Superior temporal gyrus (tissue), 1 donor: ENCODE measurements at regions not wholly inside any gene's neighbourhood (a gene's known extent, or its start where the extent isn't known, plus 50 kb on each side); places are given as distances from the start of the nearest gene placed in this dataset.

Source experiments
- DNase-seq: peaks from one replicate; pipeline ENCODE4 v3.0.0-alpha.2; 2016; ENCODE audit errors: extremely low spot score

DNA sequence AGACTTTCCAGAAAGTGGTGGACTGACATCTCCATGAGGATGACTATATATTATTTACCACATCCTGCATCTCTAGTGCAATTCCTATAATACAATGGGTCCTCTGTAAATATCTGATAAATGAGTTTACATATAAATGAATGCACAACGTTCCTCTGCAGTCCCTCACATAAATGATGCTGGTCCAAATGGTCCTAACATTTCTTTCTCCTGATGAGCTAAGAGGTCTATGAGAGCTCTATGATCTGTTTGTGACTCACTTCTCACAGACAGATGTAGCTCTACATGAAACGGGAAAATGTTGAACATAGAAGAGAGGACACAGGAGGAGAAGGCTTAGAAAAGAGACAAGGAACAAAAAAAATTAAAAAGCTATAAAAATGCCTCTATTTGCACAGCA, 201.2 kb upstream of the PIK3C3 start:
- no peak for DNase-seq

DNA sequence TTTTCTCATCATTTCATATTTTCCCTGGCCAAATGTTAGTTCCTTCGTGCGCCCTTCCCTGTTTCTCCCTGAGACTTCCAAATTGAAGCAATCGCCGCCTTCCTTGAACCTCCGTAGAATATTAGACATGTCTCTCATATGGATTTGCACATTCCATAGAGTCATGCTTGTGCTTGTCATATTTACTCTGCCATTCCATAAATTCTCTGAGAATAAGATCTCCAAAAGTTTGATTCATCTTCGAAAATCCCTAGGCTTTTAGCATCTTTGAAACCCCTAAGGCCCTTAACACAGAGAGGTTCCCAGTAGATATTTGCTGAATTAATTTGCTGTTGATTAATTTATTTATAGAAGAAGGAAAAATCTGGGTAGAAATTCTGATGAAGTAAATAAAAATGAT, 202.2 kb upstream of the PIK3C3 start:
- no peak for DNase-seq

DNA sequence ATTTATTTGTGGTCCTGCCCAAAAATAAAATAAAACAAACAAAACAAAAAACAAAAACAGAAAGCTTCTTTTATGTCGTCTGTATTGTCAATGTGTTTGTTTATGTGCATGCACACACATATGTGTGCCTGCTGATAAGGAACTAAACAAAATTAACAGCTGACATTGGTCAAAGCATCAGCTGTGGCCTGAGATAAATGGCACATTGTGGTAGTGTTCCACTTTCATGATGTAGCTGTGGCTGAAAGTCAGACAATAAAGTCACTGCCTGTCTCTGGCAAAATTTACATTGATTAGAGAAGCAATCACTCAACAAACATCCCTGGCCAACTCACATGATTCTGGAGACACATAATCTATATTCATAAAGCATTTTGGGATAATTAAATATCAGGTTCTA, 203.4 kb upstream of the PIK3C3 start:
- no peak for DNase-seq

DNA sequence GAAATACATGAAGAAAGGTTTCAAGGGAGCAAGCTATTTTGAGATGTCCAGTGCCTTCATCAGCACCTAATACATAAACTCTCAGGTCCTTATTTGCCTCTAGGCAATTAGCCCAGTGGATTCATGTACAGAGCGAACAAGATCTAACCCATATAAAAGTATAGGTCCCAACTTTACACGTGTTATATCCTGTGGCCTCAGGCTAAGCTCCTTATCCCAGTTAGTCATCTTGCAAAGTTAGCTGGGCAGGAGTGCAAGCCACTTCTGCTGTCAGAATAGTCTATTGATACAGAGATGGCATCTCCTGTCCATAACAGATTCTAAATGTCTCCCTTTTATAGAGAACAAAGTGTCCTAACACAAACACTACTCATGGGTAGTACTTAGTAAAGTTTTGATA, 203.9 kb upstream of the PIK3C3 start:
- DNase-seq, result no peak

DNA sequence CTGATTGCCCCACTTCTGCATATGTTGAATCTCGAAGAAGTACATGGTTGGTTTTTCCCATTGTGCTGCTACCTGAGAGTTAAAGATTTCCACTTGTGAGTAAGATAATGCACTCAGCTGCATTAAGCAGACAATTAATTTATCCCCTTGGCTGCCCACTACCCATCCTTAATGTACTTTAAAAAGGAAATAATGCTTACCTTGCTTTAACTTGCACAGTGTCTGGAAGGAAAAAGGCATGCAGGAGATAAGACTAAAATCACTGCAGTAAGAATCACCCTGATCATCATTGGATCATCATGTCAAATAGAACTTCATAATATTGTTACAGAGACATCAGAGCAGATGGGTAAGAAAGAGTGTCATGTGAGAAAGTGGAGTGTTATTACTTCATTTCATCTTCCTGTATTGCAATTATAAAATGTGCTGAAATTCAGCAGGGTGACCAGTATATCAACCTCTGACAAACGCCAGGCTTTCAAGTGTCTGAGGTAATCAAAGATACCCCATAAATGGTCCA, 207.3 kb upstream of the PIK3C3 start:
- no peak for DNase-seq

DNA sequence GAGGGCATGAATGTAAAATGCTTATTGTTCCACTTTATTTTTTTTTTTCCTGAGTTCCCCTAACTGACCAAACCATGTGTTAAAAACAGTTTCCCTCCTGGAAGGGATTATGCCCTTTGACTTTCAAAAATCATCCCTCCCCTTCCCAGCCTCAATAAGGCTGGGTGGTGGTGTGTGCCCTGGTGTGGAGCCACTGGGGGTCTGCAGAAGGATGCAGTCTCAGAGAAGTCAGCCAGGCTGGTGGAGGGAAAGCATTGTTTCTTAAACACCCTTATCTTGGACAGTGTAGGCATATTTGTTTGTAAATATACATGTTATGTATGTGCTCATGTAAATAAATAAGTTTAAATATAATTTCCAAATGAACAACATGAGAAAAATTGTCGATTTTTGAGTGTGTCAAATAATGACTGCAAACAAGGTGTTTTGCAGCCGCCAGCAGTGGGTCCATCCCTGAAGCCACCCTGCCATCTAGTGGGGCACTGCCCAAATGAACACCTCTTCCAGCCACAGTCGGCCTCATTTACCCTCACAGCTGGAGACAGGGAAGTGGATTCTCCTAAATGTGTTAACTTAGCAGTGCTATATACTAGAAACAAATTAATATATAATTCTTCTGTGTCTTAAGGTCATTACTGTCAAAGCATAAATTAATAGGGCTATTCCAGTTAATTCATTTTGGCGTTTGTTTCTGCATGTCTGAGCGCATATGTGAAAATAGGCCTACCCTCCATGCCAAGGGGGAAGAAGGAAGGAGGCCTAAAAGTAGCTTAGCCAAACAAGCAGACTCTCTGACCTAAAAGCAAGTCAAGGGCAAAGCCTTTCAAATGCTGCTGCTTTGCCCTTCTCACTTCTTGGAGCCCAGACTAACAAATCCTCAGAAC, 209.6 kb upstream of the PIK3C3 start:
- DNase-seq, result peak; percentile 76

DNA sequence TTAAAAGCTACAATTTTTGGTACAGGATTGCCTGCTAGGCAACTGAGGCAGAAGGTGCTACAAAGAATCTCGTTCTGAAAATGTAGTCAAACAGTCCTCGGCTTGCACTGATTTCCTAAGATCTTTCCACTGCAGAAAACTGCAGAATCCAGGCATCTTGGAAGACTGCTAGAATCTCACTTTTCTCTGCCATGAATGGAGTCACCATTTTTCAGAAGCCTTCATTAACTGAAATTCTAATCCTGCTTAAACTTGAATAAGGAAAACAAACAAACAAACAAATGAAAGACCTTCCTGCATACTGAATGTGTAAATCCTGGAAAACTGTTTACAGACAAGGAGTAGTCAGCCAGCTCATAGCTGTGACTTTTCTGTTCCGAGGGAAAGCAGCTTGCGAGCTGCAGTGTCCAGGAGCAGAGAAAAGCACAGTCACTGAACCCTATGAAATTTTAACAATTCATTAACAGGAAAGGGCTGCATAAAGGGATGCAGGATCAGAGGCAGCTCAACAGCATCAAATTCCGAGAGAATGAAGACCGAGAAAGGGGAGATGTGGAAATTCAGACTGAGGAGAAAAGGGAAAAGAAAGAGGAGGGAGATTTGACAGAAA, 210.5 kb upstream of the PIK3C3 start:
- peak; percentile 59 for DNase-seq

DNA sequence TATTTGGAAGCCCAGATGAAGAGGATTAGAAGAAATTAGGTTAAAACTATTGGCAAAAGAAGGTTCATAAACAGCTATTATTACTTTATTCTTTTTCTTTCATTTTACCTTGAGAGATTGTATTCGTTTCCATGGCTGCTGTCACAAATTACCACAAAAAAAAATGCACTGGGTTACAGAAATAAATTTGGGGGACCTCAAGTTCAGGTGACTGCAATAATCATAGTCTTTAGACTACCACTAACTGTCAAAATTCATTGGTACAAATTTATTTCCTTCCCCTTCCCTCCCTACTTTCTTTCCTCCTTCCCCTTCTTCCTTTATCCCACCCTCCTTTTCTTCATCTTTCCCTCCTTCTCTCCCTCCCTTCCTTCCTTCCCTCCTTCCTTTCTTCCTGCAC, 217.8 kb upstream of the PIK3C3 start:
- no peak for DNase-seq

DNA sequence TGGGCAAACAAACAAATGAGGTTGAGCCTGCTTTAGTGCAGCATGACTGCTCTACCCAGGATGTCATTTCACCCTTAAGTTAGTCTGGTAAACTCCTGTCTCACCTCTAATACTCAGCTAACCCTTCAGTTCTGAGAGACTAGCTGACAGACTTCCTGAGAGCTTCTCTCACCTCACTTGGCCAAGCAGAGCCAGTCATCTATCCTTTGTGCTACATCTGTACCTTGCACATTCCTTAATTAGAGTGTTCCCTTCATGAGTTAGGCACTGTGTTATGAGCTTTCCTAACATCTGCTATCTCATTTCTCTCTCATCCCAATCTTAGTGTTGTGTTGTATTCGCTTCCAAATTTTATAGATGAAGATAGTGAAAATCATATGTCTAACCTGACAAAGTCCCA, 220.1 kb upstream of the PIK3C3 start:
- DNase-seq, result no peak

DNA sequence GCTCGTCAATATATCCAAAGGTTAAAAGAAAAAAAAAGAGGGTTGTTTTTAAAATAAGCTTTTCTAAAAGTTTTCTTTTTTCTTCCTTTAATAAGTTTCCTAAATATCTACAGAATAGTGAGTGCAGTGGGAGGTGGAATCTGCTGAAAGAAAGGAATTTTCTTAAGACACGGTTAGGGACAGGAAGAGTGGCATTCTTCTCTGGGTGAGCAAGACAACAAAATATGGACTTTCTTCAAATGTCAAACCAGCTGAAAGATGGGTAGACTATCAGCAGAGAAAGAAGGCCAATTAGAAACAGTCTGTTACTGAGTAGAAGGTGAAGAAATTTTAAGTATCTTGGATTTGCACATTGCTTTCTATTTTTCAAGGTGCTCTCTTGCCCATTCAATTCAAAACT, 222.7 kb upstream of the PIK3C3 start:
- DNase-seq, result no peak

DNA sequence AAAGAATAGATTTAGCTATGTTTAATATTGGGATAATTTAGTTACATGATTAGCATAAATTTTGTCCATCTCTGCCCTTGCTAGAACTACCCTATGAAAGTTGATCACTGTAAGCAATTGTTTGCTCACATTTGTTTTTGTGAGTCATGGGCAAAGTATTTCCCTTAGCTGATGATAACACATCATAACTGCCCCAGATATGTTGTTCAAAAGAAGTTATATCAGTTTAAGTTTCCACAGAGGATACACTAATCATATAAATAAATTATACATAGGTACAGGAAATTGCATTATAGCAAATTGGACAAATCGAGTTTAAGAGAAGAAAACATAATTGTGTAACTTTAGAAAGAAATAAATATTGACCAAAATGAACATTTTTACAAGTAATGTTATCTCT, 223.2 kb upstream of the PIK3C3 start:
- no peak for DNase-seq

DNA sequence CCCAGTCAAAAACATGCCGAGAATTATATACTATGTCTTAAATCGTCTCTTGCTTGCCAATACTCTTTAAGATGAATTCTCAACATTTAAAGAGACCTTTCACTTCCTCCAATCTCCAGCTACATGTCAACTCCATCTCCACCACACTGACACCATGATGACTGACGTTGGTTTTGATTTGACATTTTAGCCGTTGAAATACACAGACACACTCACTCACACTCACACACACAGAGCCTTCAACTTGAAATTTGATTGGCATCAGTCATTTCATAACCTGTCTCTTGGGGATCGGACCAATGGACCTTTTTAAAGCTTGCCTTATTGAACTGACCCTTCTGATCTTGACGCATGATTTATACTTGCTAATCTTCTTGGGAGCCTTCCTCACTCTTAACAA, 230.8 kb upstream of the PIK3C3 start:
- no peak for DNase-seq

DNA sequence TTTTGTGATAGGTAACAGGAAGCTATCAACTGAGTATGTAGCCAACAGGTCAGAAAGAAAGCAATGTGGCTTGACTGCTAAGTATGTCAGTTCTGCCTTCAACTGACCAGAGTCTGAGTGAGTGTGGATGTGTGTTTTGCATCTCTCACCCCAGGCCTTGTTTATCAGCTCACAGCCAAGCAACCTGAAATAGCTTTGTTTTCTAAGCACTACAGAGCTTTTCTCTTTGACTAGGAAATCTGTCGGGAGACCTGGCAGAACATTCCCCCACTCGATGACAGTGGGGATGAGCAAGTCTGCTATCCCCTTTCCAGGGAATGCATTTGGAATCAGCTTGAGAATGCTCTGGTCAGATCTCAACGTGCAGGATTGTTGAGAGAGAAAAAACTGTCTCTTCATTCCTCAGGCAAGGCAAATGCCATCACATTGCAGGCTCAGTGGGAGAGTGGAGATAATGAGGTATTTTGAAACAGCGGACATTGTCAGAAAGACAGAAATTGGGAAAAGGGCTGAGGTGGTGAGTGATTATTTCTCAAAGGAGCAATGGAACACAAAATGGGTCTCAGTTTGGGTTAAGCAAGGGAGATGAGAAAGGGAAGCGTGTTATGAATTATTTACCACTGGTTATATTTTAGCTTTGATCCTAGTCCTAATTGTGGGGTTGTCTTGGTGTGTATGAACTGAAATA, 233.8 kb upstream of the PIK3C3 start:
- no peak for DNase-seq

DNA sequence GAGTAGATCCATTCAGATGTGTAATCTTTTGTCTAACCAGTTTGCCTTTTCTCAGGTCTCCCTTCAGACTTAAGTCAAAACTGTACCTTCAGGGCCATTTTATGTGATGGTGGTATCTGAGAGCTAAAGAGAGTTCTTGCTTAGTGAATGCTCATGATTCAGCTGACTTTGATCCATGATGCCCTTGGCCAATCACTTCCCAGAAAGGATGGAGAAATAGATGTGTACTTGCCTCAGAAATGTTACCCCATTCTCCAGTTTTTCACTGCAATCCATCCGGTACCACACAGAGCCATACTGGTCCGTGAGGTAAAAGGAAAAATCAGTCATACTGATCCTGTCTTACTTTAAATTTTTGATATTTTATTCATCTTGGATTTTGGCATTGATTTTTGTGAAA, 234.8 kb upstream of the PIK3C3 start:
- DNase-seq, result no peak

DNA sequence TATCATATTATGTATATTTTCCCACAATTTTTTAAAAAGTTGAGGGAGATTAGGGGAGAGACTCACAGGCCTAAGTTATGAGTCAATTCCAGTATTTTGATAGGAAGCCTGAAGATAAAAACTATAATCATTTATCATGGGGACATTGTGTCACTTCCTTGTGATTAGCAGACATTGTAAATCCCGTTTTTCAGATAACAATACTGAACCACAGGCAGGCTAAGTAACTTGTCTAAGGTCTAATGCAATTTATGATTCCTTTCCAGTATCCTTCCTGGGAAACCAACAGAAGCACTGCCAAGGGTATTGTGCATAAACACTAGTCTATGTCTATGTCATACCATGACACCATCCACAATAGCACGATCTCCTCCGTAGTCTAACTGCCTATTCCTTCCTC, 235.2 kb upstream of the PIK3C3 start:
- DNase-seq, result no peak

DNA sequence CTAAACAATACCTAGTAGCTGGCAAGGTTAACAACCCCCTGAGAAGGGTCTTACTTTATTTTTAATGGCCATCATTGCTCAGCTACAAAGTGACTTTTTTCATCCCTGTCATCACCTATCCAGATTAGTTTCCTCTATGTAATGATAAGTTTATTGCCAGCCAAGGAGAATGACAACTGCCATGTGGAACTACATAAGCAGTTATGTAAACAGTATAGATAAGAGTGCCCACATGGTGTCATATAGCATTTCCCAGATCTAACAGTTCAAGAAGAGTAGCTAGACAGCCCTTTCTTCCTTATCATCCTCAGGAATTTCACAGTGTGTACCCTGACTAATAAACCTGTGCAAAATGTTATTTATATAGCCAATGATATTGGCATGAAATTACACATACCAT, 240.2 kb upstream of the PIK3C3 start:
- no peak for DNase-seq

DNA sequence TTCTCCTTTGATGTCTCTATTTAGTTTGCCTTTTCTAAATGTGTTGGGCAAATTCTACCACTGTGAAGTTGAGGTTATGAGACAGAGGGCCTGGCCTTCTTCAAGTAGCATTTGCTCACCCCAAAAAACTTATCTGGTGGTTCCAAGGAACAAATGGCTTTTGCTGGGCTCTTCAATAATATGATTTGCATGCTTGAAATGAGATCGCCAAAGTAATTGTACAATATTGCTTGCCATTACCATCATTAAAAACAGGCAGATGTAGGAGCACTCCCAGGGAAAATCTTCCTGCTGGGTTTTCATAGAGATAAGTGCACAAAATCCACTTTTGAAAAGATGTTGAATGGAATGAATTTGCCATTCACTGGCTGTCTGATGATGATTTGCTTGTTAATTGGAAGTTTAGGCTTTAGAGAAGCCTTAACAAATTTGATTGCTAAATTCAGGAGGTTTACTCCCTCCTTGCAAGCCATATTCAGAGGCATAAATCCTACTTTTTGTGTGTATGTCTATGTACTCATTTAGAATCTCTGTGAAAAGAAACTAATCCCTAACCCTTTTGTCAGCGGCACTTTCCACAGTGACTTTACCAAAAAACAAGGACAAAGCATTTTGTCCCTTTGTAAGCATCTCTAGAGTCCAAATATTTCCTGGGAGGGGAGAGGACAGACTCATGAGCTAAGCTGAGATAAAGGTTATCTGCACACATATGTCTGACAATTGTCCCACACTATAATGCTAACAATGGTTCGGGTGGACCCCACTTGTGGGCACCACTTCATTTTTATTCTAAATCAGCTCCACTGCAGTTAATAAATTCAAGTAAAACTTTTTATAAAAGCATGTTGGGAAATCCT, 240.8 kb upstream of the PIK3C3 start:
- no peak for DNase-seq

DNA sequence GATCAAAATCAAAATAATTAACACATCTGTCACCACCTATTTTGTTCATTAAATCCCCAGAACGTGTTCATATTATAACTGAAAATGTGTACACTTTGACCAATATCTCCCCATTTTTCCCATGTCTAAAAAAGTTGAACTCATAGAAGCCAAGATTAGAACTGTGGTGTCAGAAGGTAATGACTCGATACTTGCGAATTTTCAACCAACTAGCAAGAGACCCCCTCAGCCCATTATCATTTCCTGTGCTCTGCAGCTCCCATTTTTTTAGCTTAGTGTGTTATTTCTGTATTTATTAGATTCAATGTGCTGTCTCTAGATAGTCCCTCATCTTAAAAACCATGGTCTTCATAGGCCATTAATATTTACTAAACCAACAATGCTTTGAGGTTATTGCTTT, 248.7 kb upstream of the PIK3C3 start:
- DNase-seq, result no peak

DNA sequence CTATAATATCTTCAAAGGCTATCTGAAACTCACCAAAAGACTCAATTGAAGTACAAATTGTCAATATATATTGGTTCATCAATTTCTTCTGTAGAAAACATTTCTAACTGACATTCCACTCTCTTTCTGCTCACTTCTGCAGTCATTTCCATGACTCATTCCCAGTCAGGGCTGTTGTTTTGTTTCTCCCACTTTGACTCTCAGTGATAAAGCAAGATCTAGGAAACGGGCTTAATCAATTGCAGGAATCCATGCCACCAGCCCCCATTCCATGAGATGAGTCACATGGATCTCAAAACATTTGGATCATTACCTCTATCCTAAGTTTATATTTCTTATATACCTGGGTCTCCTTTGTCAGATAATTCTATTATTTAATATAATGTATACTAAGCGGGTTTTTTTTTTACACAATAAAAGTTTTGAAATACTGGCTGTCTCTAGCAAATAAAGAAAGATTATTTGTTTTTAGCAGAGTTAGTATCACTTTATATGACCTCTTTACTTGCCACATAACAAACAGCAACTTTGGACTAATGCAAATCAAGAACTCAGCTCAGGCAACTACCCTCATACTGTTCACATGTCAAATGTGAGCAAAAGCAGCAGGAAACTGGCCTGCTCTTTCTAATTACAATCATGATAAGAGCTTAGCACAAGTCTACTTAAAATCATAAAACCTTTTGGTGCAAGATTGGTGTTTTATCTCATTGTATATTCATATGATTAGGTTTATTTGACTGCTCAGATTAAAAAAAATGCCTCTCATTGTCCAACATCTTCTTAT, 251.1 kb upstream of the PIK3C3 start:
- DNase-seq, result no peak

DNA sequence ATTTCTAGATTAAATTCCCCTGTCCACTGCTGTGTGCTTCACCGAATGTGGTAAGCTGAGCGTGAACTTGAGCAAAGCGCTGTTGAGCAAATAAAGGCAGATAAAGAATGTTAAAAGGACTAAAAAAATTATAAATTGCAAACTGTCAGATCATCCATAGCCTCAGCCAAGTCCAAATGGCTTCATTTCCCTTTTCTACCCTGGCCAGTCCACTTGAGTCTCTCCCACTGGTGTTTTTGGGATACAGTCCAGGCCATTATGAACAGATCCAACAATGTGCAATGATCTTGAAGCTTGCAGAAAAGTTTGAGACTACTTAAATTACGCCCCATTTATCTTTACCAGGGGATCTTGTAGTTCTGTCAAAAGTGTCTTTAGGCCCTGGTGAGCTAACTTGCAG, 254.6 kb upstream of the PIK3C3 start:
- no peak for DNase-seq

DNA sequence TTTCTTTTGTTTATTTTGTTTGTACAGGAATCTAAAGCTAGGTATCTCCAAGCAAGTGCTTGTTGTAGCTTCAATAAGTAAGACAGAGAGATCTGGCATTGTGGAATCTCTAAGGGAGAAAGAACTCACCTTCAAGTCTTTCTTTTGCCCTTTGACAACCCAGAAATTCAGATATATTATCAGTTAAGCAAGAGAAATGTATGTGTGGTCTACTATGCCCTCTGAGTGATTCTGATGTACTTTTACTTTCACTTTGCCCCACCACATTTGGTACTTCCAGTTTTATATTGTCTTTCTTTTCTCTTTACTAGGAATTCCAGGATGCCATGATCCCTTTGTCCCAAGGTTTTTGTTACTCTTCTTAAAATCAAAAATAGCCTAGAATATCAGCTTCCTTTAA, 259.6 kb upstream of the PIK3C3 start:
- DNase-seq, result no peak
